ENCODE measurements at regions not wholly inside any gene's neighbourhood (a gene's known extent, or its start where the extent isn't known, plus 50 kb on each side); places are given as distances from the start of the nearest gene placed in this dataset.

DNA sequence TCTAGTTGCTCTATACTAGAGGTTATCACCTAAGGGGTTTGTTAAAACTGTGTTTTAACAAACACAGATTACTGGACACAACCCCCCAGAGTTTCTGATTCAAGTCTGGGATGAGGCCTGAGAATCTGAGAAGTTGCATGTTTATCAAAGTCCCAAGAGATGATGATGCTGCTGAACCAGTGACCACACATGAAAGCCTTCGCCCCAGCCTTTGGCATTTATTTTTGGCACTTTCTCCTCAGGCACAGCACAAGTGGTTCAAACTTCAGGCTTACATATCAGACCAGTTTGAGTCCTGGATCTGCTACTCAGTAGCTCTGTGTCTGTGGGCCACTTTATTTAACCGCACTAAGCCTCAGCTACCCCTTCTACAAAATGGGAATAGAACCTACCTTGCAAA is 407.2 kb upstream of the PIK3R1 start:
- no peak for DNase-seq
- no peak overlapping the region for H3K27ac Mint-ChIP-seq
- H3K4me3 Mint-ChIP-seq: no peak overlapping the region
- TF ChIP-seq CTCF (IDR thresholded peaks at IDR 0.05): no peak
- H3K4me1 Mint-ChIP-seq (ENCODE audit: low read depth): no peaks in the 10 kb centered on the region
- no peaks in the 10 kb centered on the region for H3K9me3 Mint-ChIP-seq
- peaks cover 3% of the 10 kb centered on the region; the same call in 1 of the 2 replicates for H3K27me3 Mint-ChIP-seq (ENCODE audit: insufficient read depth)
- H3K36me3 Mint-ChIP-seq (ENCODE audit: low read depth): no peaks in the 10 kb centered on the region

DNA sequence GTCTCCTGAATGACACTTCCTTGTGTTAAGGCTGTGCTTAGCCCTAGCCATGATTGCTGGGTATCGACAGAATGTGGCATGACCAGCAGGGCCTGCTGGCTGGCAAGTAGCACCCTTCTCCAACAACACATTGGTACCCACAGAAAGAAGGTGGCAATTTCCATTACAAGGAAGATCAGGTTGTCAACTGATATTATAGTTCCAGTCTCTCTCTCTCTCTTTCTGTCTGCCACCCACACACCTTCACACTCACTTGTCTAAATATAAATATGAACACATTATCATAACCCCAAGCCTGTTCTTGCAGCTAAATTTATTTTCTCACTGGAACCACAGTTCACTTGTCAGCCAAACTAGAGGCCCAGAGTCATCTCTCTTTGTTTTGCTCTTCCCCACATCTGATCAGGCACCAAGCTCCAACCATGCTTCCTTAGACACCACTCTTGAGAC is 408.1 kb upstream of the PIK3R1 start:
- no peaks in the 10 kb centered on the region for H3K9me3 Mint-ChIP-seq
- no peak overlapping the region for H3K4me3 Mint-ChIP-seq
- no peaks in the 10 kb centered on the region for H3K36me3 Mint-ChIP-seq (ENCODE audit: low read depth)
- no peak overlapping the region for H3K27ac Mint-ChIP-seq
- TF ChIP-seq CTCF (IDR thresholded peaks at IDR 0.05): no peak
- no peak for DNase-seq
- H3K27me3 Mint-ChIP-seq (ENCODE audit: insufficient read depth): peaks cover 3% of the 10 kb centered on the region; the same call in 1 of the 2 replicates
- no peaks in the 10 kb centered on the region for H3K4me1 Mint-ChIP-seq (ENCODE audit: low read depth)

- Mint-ChIP-seq H3K4me1 (ENCODE audit: low read depth) (no peaks in the 10 kb centered on the region), H3K9me3 (no peaks in the 10 kb centered on the region), H3K27me3 (ENCODE audit: insufficient read depth) (peaks cover 3% of the 10 kb centered on the region; the same call in 1 of the 2 replicates), H3K36me3 (ENCODE audit: low read depth) (no peaks in the 10 kb centered on the region), H3K27ac (no peak overlapping the region), H3K4me3 (no peak overlapping the region)
- no peak for TF ChIP-seq CTCF (IDR thresholded peaks at IDR 0.05)
- DNase-seq: no peak
Measured at GRCh38 chr5:67806654-67807438, 408.7 kb upstream of the PIK3R1 start.

- Mint-ChIP-seq H3K36me3 (ENCODE audit: low read depth) (no peaks in the 10 kb centered on the region), H3K9me3 (no peaks in the 10 kb centered on the region), H3K4me1 (ENCODE audit: low read depth) (no peaks in the 10 kb centered on the region), H3K27ac (no peak overlapping the region), H3K4me3 (no peak overlapping the region), H3K27me3 (ENCODE audit: insufficient read depth) (no peaks in the 10 kb centered on the region)
- DNase-seq: no peak
- no peak for TF ChIP-seq CTCF (IDR thresholded peaks at IDR 0.05)
Measured at GRCh38 chr5:67805666-67806348, 409.7 kb upstream of the PIK3R1 start.

- no peaks in the 10 kb centered on the region for H3K9me3 Mint-ChIP-seq
- no peaks in the 10 kb centered on the region for H3K36me3 Mint-ChIP-seq (ENCODE audit: low read depth)
- DNase-seq: no peak
- peaks cover 2% of the 10 kb centered on the region; the same call in 1 of the 2 replicates for H3K27me3 Mint-ChIP-seq (ENCODE audit: insufficient read depth)
- H3K4me1 Mint-ChIP-seq (ENCODE audit: low read depth): no peaks in the 10 kb centered on the region
- H3K4me3 Mint-ChIP-seq: no peak overlapping the region
- no peak overlapping the region for H3K27ac Mint-ChIP-seq
- TF ChIP-seq CTCF (IDR thresholded peaks at IDR 0.05): no peak
Measured at GRCh38 chr5:67802766-67803165, 412.8 kb upstream of the PIK3R1 start.

Measured in HFFc6 (cell line).